HFFc6 (cell line): ENCODE measurements at regions not wholly inside any gene's neighbourhood (a gene's known extent, or its start where the extent isn't known, plus 50 kb on each side); places are given as distances from the start of the nearest gene placed in this dataset.

Source experiments
- DNase-seq: peaks from one replicate; pipeline ENCODE4 v3.0.0-alpha.2; 2018
- H3K27ac Mint-ChIP-seq: 2 replicates; pipeline ENCODE4 v1.8.0; 2020; ENCODE audit warnings: mild to moderate bottlenecking, mixed read lengths
- H3K27me3 Mint-ChIP-seq: 2 replicates; pipeline ENCODE4 v1.8.0; 2021; ENCODE audit warnings: mild to moderate bottlenecking, moderate library complexity, mixed read lengths; ENCODE audit not compliant: insufficient read depth
- H3K36me3 Mint-ChIP-seq: 2 replicates; pipeline ENCODE4 v1.8.0; 2021; ENCODE audit warnings: low read depth, mixed read lengths
- H3K4me1 Mint-ChIP-seq: 2 replicates; pipeline ENCODE4 v1.8.0; 2020; ENCODE audit warnings: low read depth, mixed read lengths
- H3K4me3 Mint-ChIP-seq: 2 replicates; pipeline ENCODE4 v1.8.0; 2020; ENCODE audit warnings: mild to moderate bottlenecking, moderate library complexity, mixed read lengths
- H3K9me3 Mint-ChIP-seq: 2 replicates; pipeline ENCODE4 v1.8.0; 2020; ENCODE audit warnings: mild to moderate bottlenecking, mixed read lengths
- TF ChIP-seq, protein P1 (sequence below): fragments of 200-600 bp; sonication (generic); IDR thresholded peaks from 2 replicates; pipeline ENCODE4 v1.5.0; 2021; ENCODE audit warnings: antibody characterized with exemption, mild to moderate bottlenecking

DNA sequence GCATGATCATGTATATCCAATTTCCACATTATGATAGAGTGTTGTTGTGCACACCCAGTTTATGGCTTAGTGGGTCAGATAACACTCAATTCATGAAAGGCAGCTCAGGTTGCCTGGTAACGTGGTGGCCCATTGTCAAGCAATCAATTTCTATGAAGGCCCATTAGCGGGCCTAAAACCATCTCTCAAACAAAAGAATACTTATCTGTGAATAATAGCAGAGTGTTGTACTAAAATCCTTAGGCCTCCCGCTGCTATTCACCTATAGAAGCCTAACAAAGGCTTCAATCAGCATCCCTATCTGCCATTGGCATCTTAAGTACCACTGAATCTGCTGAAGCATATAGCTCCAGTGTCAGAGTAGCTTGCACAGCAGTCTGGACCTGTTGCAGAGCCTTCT is 849.6 kb upstream of the POU3F4 start:
- Mint-ChIP-seq H3K36me3 (no peaks in the 10 kb centered on the region), H3K27ac (no peak overlapping the region), H3K4me3 (no peak overlapping the region), H3K27me3 (no peaks in the 10 kb centered on the region), H3K9me3 (peaks cover 4% of the 10 kb centered on the region; the same call in 1 of the 2 replicates), H3K4me1 (no peaks in the 10 kb centered on the region)
- TF ChIP-seq, protein P1, sequence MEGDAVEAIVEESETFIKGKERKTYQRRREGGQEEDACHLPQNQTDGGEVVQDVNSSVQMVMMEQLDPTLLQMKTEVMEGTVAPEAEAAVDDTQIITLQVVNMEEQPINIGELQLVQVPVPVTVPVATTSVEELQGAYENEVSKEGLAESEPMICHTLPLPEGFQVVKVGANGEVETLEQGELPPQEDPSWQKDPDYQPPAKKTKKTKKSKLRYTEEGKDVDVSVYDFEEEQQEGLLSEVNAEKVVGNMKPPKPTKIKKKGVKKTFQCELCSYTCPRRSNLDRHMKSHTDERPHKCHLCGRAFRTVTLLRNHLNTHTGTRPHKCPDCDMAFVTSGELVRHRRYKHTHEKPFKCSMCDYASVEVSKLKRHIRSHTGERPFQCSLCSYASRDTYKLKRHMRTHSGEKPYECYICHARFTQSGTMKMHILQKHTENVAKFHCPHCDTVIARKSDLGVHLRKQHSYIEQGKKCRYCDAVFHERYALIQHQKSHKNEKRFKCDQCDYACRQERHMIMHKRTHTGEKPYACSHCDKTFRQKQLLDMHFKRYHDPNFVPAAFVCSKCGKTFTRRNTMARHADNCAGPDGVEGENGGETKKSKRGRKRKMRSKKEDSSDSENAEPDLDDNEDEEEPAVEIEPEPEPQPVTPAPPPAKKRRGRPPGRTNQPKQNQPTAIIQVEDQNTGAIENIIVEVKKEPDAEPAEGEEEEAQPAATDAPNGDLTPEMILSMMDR, result no peak
- DNase-seq, result no peak

DNA sequence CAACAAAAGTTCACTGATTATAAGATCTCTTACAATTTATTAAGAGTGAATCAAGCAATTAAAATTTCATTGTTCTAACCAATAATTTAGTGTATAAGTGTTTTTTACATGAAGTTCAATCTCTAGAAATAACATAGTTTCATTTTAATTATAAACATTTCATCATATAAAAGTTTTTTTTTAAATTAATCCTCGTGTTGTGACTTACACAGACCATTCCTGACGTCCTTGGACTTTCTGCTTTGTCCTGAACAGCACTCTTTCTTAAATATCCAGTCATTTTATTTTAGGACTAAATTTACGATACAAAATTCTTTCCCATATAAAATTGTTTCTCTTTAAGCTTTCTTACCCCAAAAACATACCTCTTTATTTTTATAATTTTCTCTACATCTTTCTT is 841.7 kb upstream of the POU3F4 start:
- H3K27me3 Mint-ChIP-seq, result no peaks in the 10 kb centered on the region
- H3K27ac Mint-ChIP-seq, result no peak overlapping the region
- H3K36me3 Mint-ChIP-seq, result no peaks in the 10 kb centered on the region
- no peaks in the 10 kb centered on the region for H3K4me1 Mint-ChIP-seq
- DNase-seq, result no peak
- H3K4me3 Mint-ChIP-seq, result no peak overlapping the region
- TF ChIP-seq, protein P1, result no peak
- H3K9me3 Mint-ChIP-seq, result 0 out of 2 replicates have a peak, but pooled peaks cover 4% of the 10 kb centered on the region

DNA sequence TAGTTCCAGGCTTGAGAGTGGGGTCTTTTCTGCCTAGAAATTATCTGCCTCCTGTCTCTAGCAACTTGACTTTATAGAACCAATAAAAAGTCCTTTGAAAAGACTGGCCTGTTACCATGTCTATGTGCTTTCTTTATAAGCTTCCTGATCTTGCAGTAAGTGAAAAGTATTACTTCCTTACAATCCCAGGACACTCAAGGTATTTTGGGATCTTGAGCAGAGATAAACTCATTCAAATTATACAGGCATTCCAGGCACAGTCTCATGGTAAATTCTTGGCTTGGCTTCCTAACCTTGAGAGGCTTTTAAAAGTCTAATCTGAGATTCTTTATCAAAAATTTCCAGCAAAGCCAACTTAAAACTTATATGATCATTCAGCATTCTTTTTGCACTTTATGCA is 833.0 kb upstream of the POU3F4 start:
- no peak for DNase-seq
- Mint-ChIP-seq H3K4me1 (no peaks in the 10 kb centered on the region), H3K36me3 (no peaks in the 10 kb centered on the region), H3K4me3 (no peak overlapping the region), H3K27me3 (no peaks in the 10 kb centered on the region), H3K27ac (no peak overlapping the region), H3K9me3 (0 out of 2 replicates have a peak, but pooled peaks cover 5% of the 10 kb centered on the region)
- TF ChIP-seq, protein P1, result no peak

DNA sequence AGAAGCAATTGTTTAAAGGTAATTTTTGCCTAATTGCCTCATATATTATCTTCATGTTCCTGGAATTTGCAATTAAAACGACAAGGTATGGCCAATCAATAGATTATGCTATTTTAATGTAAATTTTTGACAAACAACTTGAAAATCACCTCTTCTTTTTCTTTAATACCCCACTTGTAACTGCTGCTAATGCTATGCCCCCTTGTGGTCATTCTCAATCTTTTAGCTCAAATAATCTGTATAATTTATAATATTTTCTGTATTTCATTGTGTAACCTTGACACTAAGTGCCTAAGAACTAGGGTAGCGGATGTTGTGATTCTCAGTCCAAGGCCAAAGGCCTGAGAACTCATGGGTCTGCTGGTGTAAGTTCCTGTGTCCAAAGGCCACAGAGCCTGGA is 831.7 kb upstream of the POU3F4 start:
- H3K9me3 Mint-ChIP-seq, result 0 out of 2 replicates have a peak, but pooled peaks cover 5% of the 10 kb centered on the region
- TF ChIP-seq, protein P1, result peak; percentile 55; the same call in 1 of the 2 replicates
- H3K27ac Mint-ChIP-seq, result no peak overlapping the region
- H3K36me3 Mint-ChIP-seq, result no peaks in the 10 kb centered on the region
- H3K4me3 Mint-ChIP-seq, result no peak overlapping the region
- H3K4me1 Mint-ChIP-seq, result no peaks in the 10 kb centered on the region
- H3K27me3 Mint-ChIP-seq, result no peaks in the 10 kb centered on the region
- DNase-seq, result no peak

DNA sequence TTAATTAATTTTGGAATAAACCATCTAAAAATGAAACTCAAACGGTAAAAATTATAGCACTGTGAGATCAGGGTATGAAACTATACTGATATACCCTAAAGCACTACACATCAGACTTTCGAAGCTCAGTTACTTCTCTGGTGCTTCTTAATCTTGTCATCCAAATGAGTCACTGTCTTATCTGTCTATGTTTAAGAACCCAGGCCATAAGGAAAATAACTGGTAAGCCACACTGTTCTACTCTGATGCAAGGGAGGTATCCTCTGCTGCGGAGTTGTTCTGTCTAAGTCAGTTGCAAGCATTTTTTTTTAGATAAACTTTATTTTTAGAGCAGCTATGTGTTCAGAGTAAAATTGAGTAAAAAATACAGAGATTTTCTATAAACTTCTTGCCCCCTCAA is 830.8 kb upstream of the POU3F4 start:
- TF ChIP-seq, protein P1, result no peak
- DNase-seq, result no peak
- H3K27me3 Mint-ChIP-seq, result no peaks in the 10 kb centered on the region
- no peaks in the 10 kb centered on the region for H3K4me1 Mint-ChIP-seq
- no peaks in the 10 kb centered on the region for H3K36me3 Mint-ChIP-seq
- no peak overlapping the region for H3K27ac Mint-ChIP-seq
- H3K4me3 Mint-ChIP-seq, result no peak overlapping the region
- H3K9me3 Mint-ChIP-seq, result 0 out of 2 replicates have a peak, but pooled peaks cover 5% of the 10 kb centered on the region

DNA sequence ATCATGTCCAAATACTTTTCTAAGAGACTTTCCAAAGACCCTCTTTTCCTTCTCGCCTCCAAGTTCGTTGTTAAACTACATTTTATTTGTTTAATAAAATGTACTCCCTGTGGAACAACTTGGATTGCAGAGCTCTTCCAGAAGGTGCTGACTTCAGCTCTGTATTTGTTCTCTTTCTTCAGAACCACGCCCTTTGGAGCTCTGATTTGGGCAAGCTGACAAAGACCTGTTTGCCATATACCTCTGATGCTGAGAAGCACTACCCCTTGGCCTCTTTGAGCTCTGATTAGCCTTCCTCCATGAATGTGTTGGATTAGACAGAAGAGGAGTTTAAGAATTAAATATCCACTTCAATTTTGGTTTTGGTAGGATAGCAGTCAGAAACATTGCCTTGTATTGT is 815.1 kb upstream of the POU3F4 start:
- peaks cover 6% of the 10 kb centered on the region; the same call in 1 of the 2 replicates for H3K9me3 Mint-ChIP-seq
- no peaks in the 10 kb centered on the region for H3K4me1 Mint-ChIP-seq
- DNase-seq, result no peak
- no peak overlapping the region for H3K27ac Mint-ChIP-seq
- TF ChIP-seq, protein P1, result no peak
- no peaks in the 10 kb centered on the region for H3K27me3 Mint-ChIP-seq
- H3K4me3 Mint-ChIP-seq, result no peak overlapping the region
- H3K36me3 Mint-ChIP-seq, result no peaks in the 10 kb centered on the region
